ENCODE measurements at regions not wholly inside any gene's neighbourhood (a gene's known extent, or its start where the extent isn't known, plus 50 kb on each side); places are given as distances from the start of the nearest gene placed in this dataset.

GRCh38 chr7:25408876-25409275 is 180.6 kb upstream of the NPVF start:
- 17 to 94% (median 58%) methylated on average over 1 to 6 of the region's 6 CpGs for WGBS, 10 experiments
- no peak overlapping the region for H3K27ac ChIP-seq

GRCh38 chr7:25409897-25410636 is 181.8 kb upstream of the NPVF start:
- peaks cover 24 to 52% of the 10 kb centered on the region in 2 donors for H3K4me1 ChIP-seq (replicated peaks in 1 of 2)
- H3K27ac ChIP-seq, result no peak overlapping the region
- ATAC-seq (replicated peaks in 6 of 8), result no peak
- in situ Hi-C loops (cut with MboI; ENCODE audit: low pct_unique_long_range_greater_than_20kb in 2 of 9, low sequenced_read_pairs in 9 of 9, unreplicated experiment in 9 of 9), result loop anchor here in 4 of 9 experiments (10.0 to 25.0 kb wide), 3 partner anchors 127 to 427 kb away; no protein-coding TSS in a partner anchor
- WGBS, 10 experiments, result 22 to 94% (median 45%) methylated on average over 1 to 6 of the region's 6 CpGs; no CpG with 5 or more reads in 2 of the 10 experiments
- no peak overlapping the region for H3K4me3 ChIP-seq

More at GRCh38 chr7:25408876-25409275, 180.6 kb upstream of the NPVF start:
- Histone ChIP-seq H3K4me3 (no peak overlapping the region), H3K4me1 (replicated peaks in 1 of 2) (peaks cover 24 to 52% of the 10 kb centered on the region in 2 donors)
- in situ Hi-C loops (cut with MboI; ENCODE audit: low pct_unique_long_range_greater_than_20kb in 2 of 9, low sequenced_read_pairs in 9 of 9, unreplicated experiment in 9 of 9), result loop anchor here in 3 of 9 experiments (10.0 to 25.0 kb wide), 3 partner anchors 128 to 428 kb away; no protein-coding TSS in a partner anchor
- peak in 1 of 8 experiments; percentile 6 for ATAC-seq (replicated peaks in 6 of 8)

GRCh38 chr7:25420771-25421170 is 192.5 kb upstream of the NPVF start:
- Histone ChIP-seq H3K4me3 (no peak overlapping the region), H3K27ac (no peak overlapping the region), H3K4me1 (replicated peaks in 1 of 2) (peaks cover 0 to 3% of the 10 kb centered on the region in 2 donors)
- in situ Hi-C loops (cut with MboI; ENCODE audit: low pct_unique_long_range_greater_than_20kb in 2 of 9, low sequenced_read_pairs in 9 of 9, unreplicated experiment in 9 of 9), result loop anchor here in 3 of 9 experiments (25.0 kb wide), 2 partner anchors 117 to 417 kb away; no protein-coding TSS in a partner anchor
- WGBS, 10 experiments, result 7 to 100% (median 75%) methylated on average over 1 to 3 of the region's 3 CpGs; no CpG with 5 or more reads in 2 of the 10 experiments
- no peak for ATAC-seq (replicated peaks in 6 of 8)

- in situ Hi-C loops (cut with MboI; ENCODE audit: low pct_unique_long_range_greater_than_20kb in 2 of 9, low sequenced_read_pairs in 9 of 9, unreplicated experiment in 9 of 9), result loop anchor here in 3 of 9 experiments (25.0 kb wide), 2 partner anchors 113 to 413 kb away; no protein-coding TSS in a partner anchor
- 0 to 81% (median 41%) methylated on average over 1 to 2 of the region's 2 CpGs; no CpG with 5 or more reads in 2 of the 10 experiments for whole genome bisulfite sequencing, 10 experiments
- Histone ChIP-seq H3K27ac (no peak overlapping the region), H3K4me1 (replicated peaks in 1 of 2) (peaks cover 0 to 21% of the 10 kb centered on the region in 2 donors), H3K4me3 (no peak overlapping the region)
- ATAC-seq (replicated peaks in 6 of 8), result no peak
These were observed 195.8 kb upstream of the NPVF start for GRCh38 chr7:25424113-25424512.

- peaks cover 4 to 26% of the 10 kb centered on the region in 2 donors for H3K4me1 ChIP-seq (replicated peaks in 1 of 2)
- ATAC-seq (replicated peaks in 6 of 8), result peak in 2 of 8 experiments; percentile 52 to 60
- H3K27ac ChIP-seq, result no peak overlapping the region
- in situ Hi-C loops (cut with MboI; ENCODE audit: low pct_unique_long_range_greater_than_20kb in 2 of 9, low sequenced_read_pairs in 9 of 9, unreplicated experiment in 9 of 9), result loop anchor here in 3 of 9 experiments (25.0 kb wide), 2 partner anchors 112 to 412 kb away; no protein-coding TSS in a partner anchor
- H3K4me3 ChIP-seq, result no peak overlapping the region
- WGBS, 10 experiments, result 10 to 100% (median 87%) methylated on average over 1 to 5 of the region's 5 CpGs
These were observed 196.6 kb upstream of the NPVF start for GRCh38 chr7:25424855-25425254.

GRCh38 chr7:25427721-25428120 is 199.4 kb upstream of the NPVF start:
- no peak overlapping the region for H3K4me3 ChIP-seq
- H3K4me1 ChIP-seq (replicated peaks in 1 of 2), result peaks cover 6 to 34% of the 10 kb centered on the region in 2 donors
- no peak overlapping the region for H3K27ac ChIP-seq
- ATAC-seq (replicated peaks in 6 of 8), result no peak
- WGBS, 10 experiments, result 42 to 100% (median 100%) methylated on average over 1 of the region's 1 CpG
- in situ Hi-C loops (cut with MboI; ENCODE audit: low pct_unique_long_range_greater_than_20kb in 2 of 9, low sequenced_read_pairs in 9 of 9, unreplicated experiment in 9 of 9), result no loop called here

- ATAC-seq (replicated peaks in 6 of 8), result peak in 2 of 8 experiments; percentile 21 to 57
- no peak overlapping the region for H3K4me3 ChIP-seq
- in situ Hi-C loops (cut with MboI; ENCODE audit: low pct_unique_long_range_greater_than_20kb in 2 of 9, low sequenced_read_pairs in 9 of 9, unreplicated experiment in 9 of 9), result no loop called here
- WGBS, 10 experiments, result 30 to 100% (median 58%) methylated on average over 1 to 3 of the region's 3 CpGs; no CpG with 5 or more reads in 2 of the 10 experiments
- H3K4me1 ChIP-seq (replicated peaks in 1 of 2), result peaks cover 6 to 31% of the 10 kb centered on the region in 2 donors
- no peak overlapping the region for H3K27ac ChIP-seq
These were observed 201.4 kb upstream of the NPVF start for GRCh38 chr7:25429731-25430130.

GRCh38 chr7:25430200-25430931 is 202.1 kb upstream of the NPVF start:
- Histone ChIP-seq H3K4me1 (replicated peaks in 1 of 2) (peaks cover 6 to 31% of the 10 kb centered on the region in 2 donors), H3K27ac (no peak overlapping the region), H3K4me3 (no peak overlapping the region)
- in situ Hi-C loops (cut with MboI; ENCODE audit: low pct_unique_long_range_greater_than_20kb in 2 of 9, low sequenced_read_pairs in 9 of 9, unreplicated experiment in 9 of 9), result no loop called here
- peak in 1 of 8 experiments; percentile 27 for ATAC-seq (replicated peaks in 6 of 8)
- WGBS, 10 experiments, result 26 to 97% (median 62%) methylated on average over 3 to 9 of the region's 9 CpGs; no CpG with 5 or more reads in 1 of the 10 experiments

- ATAC-seq (replicated peaks in 6 of 8), result no peak
- Histone ChIP-seq H3K4me1 (replicated peaks in 1 of 2) (peaks cover 6 to 31% of the 10 kb centered on the region in 2 donors), H3K27ac (no peak overlapping the region), H3K4me3 (no peak overlapping the region)
- 14 to 100% (median 82%) methylated on average over 1 to 3 of the region's 3 CpGs; no CpG with 5 or more reads in 3 of the 10 experiments for whole genome bisulfite sequencing, 10 experiments
- in situ Hi-C loops (cut with MboI; ENCODE audit: low pct_unique_long_range_greater_than_20kb in 2 of 9, low sequenced_read_pairs in 9 of 9, unreplicated experiment in 9 of 9), result no loop called here
These were observed 203.7 kb upstream of the NPVF start for GRCh38 chr7:25431956-25432450.

- H3K27ac ChIP-seq, result no peak overlapping the region
- H3K4me1 ChIP-seq (replicated peaks in 1 of 2), result peaks cover 6 to 26% of the 10 kb centered on the region in 2 donors
- 8 to 100% (median 88%) methylated on average over 1 to 2 of the region's 2 CpGs; no CpG with 5 or more reads in 1 of the 10 experiments for WGBS, 10 experiments
- no peak for ATAC-seq (replicated peaks in 6 of 8)
- H3K4me3 ChIP-seq, result no peak overlapping the region
- in situ Hi-C loops (cut with MboI; ENCODE audit: low pct_unique_long_range_greater_than_20kb in 2 of 9, low sequenced_read_pairs in 9 of 9, unreplicated experiment in 9 of 9), result no loop called here
These were observed 204.5 kb upstream of the NPVF start for GRCh38 chr7:25432807-25433206.

- no peak overlapping the region for H3K4me3 ChIP-seq
- no peak overlapping the region for H3K27ac ChIP-seq
- 0 to 100% (median 85%) methylated on average over 1 to 3 of the region's 3 CpGs for WGBS, 10 experiments
- no peaks in the 10 kb centered on the region for H3K4me1 ChIP-seq (replicated peaks in 1 of 2)
- in situ Hi-C loops (cut with MboI; ENCODE audit: low pct_unique_long_range_greater_than_20kb in 2 of 9, low sequenced_read_pairs in 9 of 9, unreplicated experiment in 9 of 9), result no loop called here
- ATAC-seq (replicated peaks in 6 of 8), result no peak
These were observed 208.1 kb upstream of the NPVF start for GRCh38 chr7:25436413-25436812.

- Histone ChIP-seq H3K27ac (no peak overlapping the region), H3K4me1 (replicated peaks in 1 of 2) (no peaks in the 10 kb centered on the region), H3K4me3 (no peak overlapping the region)
- no peak for ATAC-seq (replicated peaks in 6 of 8)
- in situ Hi-C loops (cut with MboI; ENCODE audit: low pct_unique_long_range_greater_than_20kb in 2 of 9, low sequenced_read_pairs in 9 of 9, unreplicated experiment in 9 of 9), result no loop called here
These were observed 209.0 kb upstream of the NPVF start for GRCh38 chr7:25437308-25437707.

GRCh38 chr7:25444991-25445390 is 216.7 kb upstream of the NPVF start:
- no peak overlapping the region for H3K27ac ChIP-seq
- no peaks in the 10 kb centered on the region for H3K4me1 ChIP-seq (replicated peaks in 1 of 2)
- H3K4me3 ChIP-seq, result no peak overlapping the region
- in situ Hi-C loops (cut with MboI; ENCODE audit: low pct_unique_long_range_greater_than_20kb in 2 of 9, low sequenced_read_pairs in 9 of 9, unreplicated experiment in 9 of 9), result no loop called here
- 0 to 100% (median 52%) methylated on average over 1 of the region's 1 CpG; no CpG with 5 or more reads in 4 of the 10 experiments for WGBS, 10 experiments
- peak in 1 of 8 experiments; percentile 18 for ATAC-seq (replicated peaks in 6 of 8)
